ENCODE measurements at regions not wholly inside any gene's neighbourhood (a gene's known extent, or its start where the extent isn't known, plus 50 kb on each side); places are given as distances from the start of the nearest gene placed in this dataset.

DNA sequence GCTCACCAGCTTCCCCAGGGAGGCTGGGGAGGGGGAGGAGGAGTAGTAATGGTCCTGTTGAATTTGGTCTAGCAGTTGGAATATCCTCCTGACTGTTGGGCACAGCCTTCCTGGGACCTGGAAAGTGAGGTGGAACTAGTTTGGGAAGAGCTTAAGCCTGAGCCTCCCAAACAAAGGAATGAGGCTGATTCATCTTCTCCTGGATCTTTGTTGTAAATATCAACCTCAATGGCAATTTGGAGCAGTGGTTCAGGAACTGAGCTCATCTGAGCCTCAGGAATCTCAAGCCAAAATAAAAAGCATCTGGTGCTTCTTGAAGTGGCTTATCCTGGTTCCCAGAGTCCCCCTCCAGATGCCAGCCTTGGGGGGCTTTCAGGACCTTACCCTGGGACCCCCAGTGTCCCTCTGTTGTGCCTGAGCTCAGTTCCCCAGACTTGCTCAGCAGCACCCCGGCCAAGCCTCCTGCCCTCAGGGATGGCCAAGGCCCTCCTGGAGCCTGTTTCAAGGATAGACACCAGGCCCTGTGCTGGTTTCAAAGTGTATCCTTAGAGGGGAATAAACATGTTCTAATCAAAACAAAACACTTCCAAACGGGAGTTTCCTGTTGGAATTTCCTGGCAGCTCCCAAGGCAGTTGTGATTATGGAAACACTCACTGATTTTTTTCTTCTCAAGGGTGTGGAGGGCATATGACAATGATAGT is 112.6 kb downstream of the DDX1 start:
- H3K27ac ChIP-seq (ENCODE audit: low read depth, low read length): no peak overlapping the region
- 81% methylated on average over 2 of the region's 2 CpGs; no CpG with 5 or more reads in 1 of the 2 experiments for WGBS, 2 experiments (ENCODE audit: extremely low coverage in 1 of 2, insufficient coverage in 1 of 2, insufficient read length in 1 of 2, insufficient replicate concordance in 2 of 2, low coverage in 1 of 2, low lambda C conversion rate in 2 of 2, missing lambda C conversion rate in 1 of 2)
- no peak overlapping the region for H3K4me2 ChIP-seq (ENCODE audit: insufficient read depth in 1 of 2, low read depth in 2 of 2, low read length in 2 of 2)

More for the DNA sequence above, 112.6 kb downstream of the DDX1 start:
- Histone ChIP-seq H3K4me1 (replicated peaks in 1 of 4; ENCODE audit: control insufficient read depth in 3 of 4, insufficient read depth in 4 of 4, low read length in 3 of 4) (no peaks in the 10 kb centered on the region), H4K8ac (ENCODE audit: extremely low read depth, insufficient read depth, low read length) (no peak overlapping the region), H3K4ac (replicated peaks; ENCODE audit: insufficient read length, low read depth, low read length) (no peak overlapping the region), H4K91ac (replicated peaks; ENCODE audit: insufficient read length, low read length) (no peak overlapping the region), H3K18ac (ENCODE audit: extremely low read depth, low read length) (no peak overlapping the region), H2AFZ (ENCODE audit: low read length) (no peak overlapping the region), H3K23ac (ENCODE audit: insufficient read length) (no peak overlapping the region), H4K5ac (ENCODE audit: insufficient read length, low read depth, low read length) (no peak overlapping the region), H3K23me2 (ENCODE audit: low read depth, low read length) (no peaks in the 10 kb centered on the region), H2BK20ac (ENCODE audit: low read length) (no peak overlapping the region), H3K79me2 (ENCODE audit: control insufficient read depth in 1 of 2, insufficient read depth in 2 of 2, low read length in 2 of 2) (no peaks in the 10 kb centered on the region), H3K56ac (replicated peaks; ENCODE audit: insufficient read length, low read depth, low read length) (no peak overlapping the region), H2BK12ac (ENCODE audit: low read depth, low read length) (no peak overlapping the region), H2AK5ac (ENCODE audit: low read depth, low read length) (no peak overlapping the region), H3K4me3 (ENCODE audit: extremely low read depth in 1 of 4, insufficient read depth in 2 of 4, low read depth in 3 of 4, low read length in 4 of 4) (no peak overlapping the region), H3K9me3 (ENCODE audit: insufficient read depth in 2 of 2, low read depth in 1 of 2, low read length in 1 of 2) (no peaks in the 10 kb centered on the region), H3K36me3 (ENCODE audit: control insufficient read depth in 2 of 4, insufficient read depth in 4 of 4, low read length in 3 of 4) (no peaks in the 10 kb centered on the region), H4K20me1 (replicated peaks in 1 of 2; ENCODE audit: control insufficient read depth in 1 of 2, insufficient read depth in 2 of 2, low read length in 2 of 2) (no peaks in the 10 kb centered on the region), H2BK15ac (ENCODE audit: low read length) (no peak overlapping the region), H2BK5ac (ENCODE audit: low read depth, low read length) (no peak overlapping the region), H3K14ac (ENCODE audit: insufficient read length) (no peak overlapping the region), H2BK120ac (replicated peaks; ENCODE audit: low read depth, low read length) (no peak overlapping the region), H3K79me1 (ENCODE audit: low read depth, low read length) (no peaks in the 10 kb centered on the region), H3K27me3 (replicated peaks in 1 of 4; ENCODE audit: control insufficient read depth in 3 of 4, extremely low read depth in 1 of 4, insufficient read depth in 3 of 4, low read length in 3 of 4) (no peaks in the 10 kb centered on the region), H3K9ac (replicated peaks in 1 of 4; ENCODE audit: extremely low read depth in 1 of 4, low read depth in 3 of 4, low read length in 3 of 4) (no peak overlapping the region)
- ChIA-PET POLR2A (ENCODE audit: partially characterized antibody) (no interaction called here), CTCF (ENCODE audit: partially characterized antibody) (interaction anchor here (0.5 to 1.3 kb wide), 3 partner anchors 22 to 75 kb away, joined by 3 read pairs; no protein-coding TSS in a partner anchor)
- DNase-seq (ENCODE audit: low read depth in 1 of 2, low spot score in 2 of 2) (no peak), FAIRE-seq (no peak)
- TF ChIP-seq YY1 (IDR thresholded peaks at IDR 0.05; ENCODE audit: low read depth, low read length) (no peak), CHD2 (IDR thresholded peaks at IDR 0.05; ENCODE audit: low read length) (no peak)
